ENCODE measurements at regions not wholly inside any gene's neighbourhood (a gene's known extent, or its start where the extent isn't known, plus 50 kb on each side); places are given as distances from the start of the nearest gene placed in this dataset.

GRCh38 chr9:80952363-80952922 is 736.9 kb downstream of the TLE1 start:
- no peaks in the 10 kb centered on the region for H3K9me3 ChIP-seq (ENCODE audit: low read depth)
- WGBS (ENCODE audit: low lambda C conversion rate, missing lambda C conversion rate): 68% methylated on average over 5 of the region's 5 CpGs
- no peaks in the 10 kb centered on the region for H3K36me3 ChIP-seq (replicated peaks; ENCODE audit: insufficient read depth, low read depth)
- H3K27ac ChIP-seq: no peak overlapping the region
- no peaks in the 10 kb centered on the region for H3K9me2 ChIP-seq (replicated peaks; ENCODE audit: insufficient read depth)
- H3K79me2 ChIP-seq: no peaks in the 10 kb centered on the region
- H3K4me3 ChIP-seq: no peak overlapping the region
- no peak for TF ChIP-seq EZH2 (IDR thresholded peaks at IDR 0.05; ENCODE audit: borderline replicate concordance)
- TF ChIP-seq EZH2phosphoT487 (IDR thresholded peaks at IDR 0.05; ENCODE audit: low read depth, severe bottlenecking, unreplicated experiment): no peak
- TF ChIP-seq CTCF (IDR thresholded peaks at IDR 0.05; ENCODE audit: poor library complexity): no peak
- H3K4me2 ChIP-seq: no peak overlapping the region
- no peaks in the 10 kb centered on the region for H4K20me1 ChIP-seq (ENCODE audit: insufficient read depth, poor library complexity, severe bottlenecking)
- no peak for DNase-seq (ENCODE audit: low spot score)
- H2AFZ ChIP-seq: no peak overlapping the region
- H3K27me3 ChIP-seq: no peaks in the 10 kb centered on the region
- no peaks in the 10 kb centered on the region for H3K4me1 ChIP-seq (ENCODE audit: insufficient read depth)

DNA sequence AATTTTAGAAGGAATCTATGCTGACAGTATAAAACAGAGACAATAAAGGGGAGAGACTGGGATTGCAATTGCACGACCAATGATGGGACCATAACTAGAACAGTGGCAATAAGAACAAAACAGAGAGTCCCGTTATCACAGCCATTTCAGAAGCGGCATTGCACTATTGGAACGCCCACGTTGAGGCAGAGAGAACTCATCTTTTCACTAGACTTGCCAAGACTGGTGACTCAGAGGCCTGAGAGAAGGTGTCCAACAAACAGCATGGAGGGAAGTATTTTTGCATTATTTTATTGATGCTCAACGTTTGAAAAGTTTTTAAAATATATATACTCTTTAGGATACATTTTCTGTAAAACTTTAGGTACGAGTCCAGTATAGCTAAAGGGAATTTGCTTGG is 737.7 kb downstream of the TLE1 start:
- TF ChIP-seq EZH2phosphoT487 (IDR thresholded peaks at IDR 0.05; ENCODE audit: low read depth, severe bottlenecking, unreplicated experiment): no peak
- TF ChIP-seq EZH2 (IDR thresholded peaks at IDR 0.05; ENCODE audit: borderline replicate concordance): no peak
- TF ChIP-seq CTCF (IDR thresholded peaks at IDR 0.05; ENCODE audit: poor library complexity): no peak
- no peak overlapping the region for H3K4me3 ChIP-seq
- no peaks in the 10 kb centered on the region for H3K4me1 ChIP-seq (ENCODE audit: insufficient read depth)
- H3K27ac ChIP-seq: no peak overlapping the region
- no peak for DNase-seq (ENCODE audit: low spot score)
- no peak overlapping the region for H2AFZ ChIP-seq
- 85% methylated on average over 7 of the region's 7 CpGs for WGBS (ENCODE audit: low lambda C conversion rate, missing lambda C conversion rate)
- no peaks in the 10 kb centered on the region for H3K79me2 ChIP-seq
- H3K36me3 ChIP-seq (replicated peaks; ENCODE audit: insufficient read depth, low read depth): no peaks in the 10 kb centered on the region
- H4K20me1 ChIP-seq (ENCODE audit: insufficient read depth, poor library complexity, severe bottlenecking): no peaks in the 10 kb centered on the region
- H3K9me3 ChIP-seq (ENCODE audit: low read depth): no peaks in the 10 kb centered on the region
- no peak overlapping the region for H3K4me2 ChIP-seq
- H3K9me2 ChIP-seq (replicated peaks; ENCODE audit: insufficient read depth): no peaks in the 10 kb centered on the region
- no peaks in the 10 kb centered on the region for H3K27me3 ChIP-seq

DNA sequence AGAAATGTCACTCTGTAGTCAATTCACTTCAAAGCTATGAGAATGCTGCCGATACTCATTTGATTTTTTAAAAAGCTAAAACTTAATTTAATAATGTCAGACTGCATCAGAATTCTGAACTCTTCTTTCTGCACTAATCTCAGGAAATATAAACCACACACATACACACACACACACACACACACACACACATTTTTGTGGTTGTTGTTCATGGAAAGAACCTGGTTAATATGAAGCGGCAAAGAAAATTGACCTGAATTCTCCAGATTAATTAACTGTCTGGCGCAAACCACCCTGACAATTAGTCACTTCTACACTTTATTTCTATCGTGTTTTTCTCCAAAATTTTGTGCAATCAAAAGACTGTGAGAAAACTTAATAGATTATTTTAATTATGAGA is 740.5 kb downstream of the TLE1 start:
- no peaks in the 10 kb centered on the region for H3K9me3 ChIP-seq (ENCODE audit: low read depth)

More for the DNA sequence above, 740.5 kb downstream of the TLE1 start:
- Histone ChIP-seq H3K27ac (no peak overlapping the region), H3K27me3 (no peaks in the 10 kb centered on the region), H4K20me1 (ENCODE audit: insufficient read depth, poor library complexity, severe bottlenecking) (no peaks in the 10 kb centered on the region), H3K36me3 (replicated peaks; ENCODE audit: insufficient read depth, low read depth) (no peaks in the 10 kb centered on the region), H3K4me3 (no peak overlapping the region), H3K79me2 (no peaks in the 10 kb centered on the region), H3K9me2 (replicated peaks; ENCODE audit: insufficient read depth) (no peaks in the 10 kb centered on the region), H2AFZ (no peak overlapping the region), H3K4me1 (ENCODE audit: insufficient read depth) (no peaks in the 10 kb centered on the region), H3K4me2 (no peak overlapping the region)
- TF ChIP-seq CTCF (IDR thresholded peaks at IDR 0.05; ENCODE audit: poor library complexity) (no peak), EZH2 (IDR thresholded peaks at IDR 0.05; ENCODE audit: borderline replicate concordance) (no peak), EZH2phosphoT487 (IDR thresholded peaks at IDR 0.05; ENCODE audit: low read depth, severe bottlenecking, unreplicated experiment) (no peak)
- DNase-seq (ENCODE audit: low spot score): no peak
- 94% methylated on average over 4 of the region's 4 CpGs for WGBS (ENCODE audit: low lambda C conversion rate, missing lambda C conversion rate)

All from hepatocyte (in vitro differentiated cells).